K562 (cell line): ENCODE measurements at regions not wholly inside any gene's neighbourhood (a gene's known extent, or its start where the extent isn't known, plus 50 kb on each side); places are given as distances from the start of the nearest gene placed in this dataset.

Experiments used
- CHD1 ChIP-seq: fragments of 200-600 bp; sonication (generic); IDR thresholded peaks from one replicate; pipeline ENCODE4 v1.6.1; 2012; ENCODE audit warnings: mild to moderate bottlenecking, moderate library complexity, low read length, inconsistent platforms
- HEY1 ChIP-seq: fragments of 250-450 bp; sonication (Bioruptor Pico); IDR thresholded peaks from 2 replicates; pipeline ENCODE4 v1.5.0; 2020; ENCODE audit warnings: mild to moderate bottlenecking, moderate library complexity, borderline replicate concordance
- SREBF1 ChIP-seq: fragments of 150-350 bp; IDR thresholded peaks from 2 replicates; pipeline ENCODE4 v1.6.1; 2014; ENCODE audit warnings: antibody characterized with exemption, low read depth, low read length, borderline replicate concordance
- ZSCAN32 ChIP-seq: fragments of 450-650 bp; formaldehyde crosslinking; IDR thresholded peaks from 2 replicates; pipeline ENCODE4 v1.4.0; 2020; ENCODE audit warnings: mild to moderate bottlenecking, moderate library complexity
- TF ChIP-seq, protein P1 (sequence below): fragments of 450-650 bp; IDR thresholded peaks from 2 replicates; pipeline ENCODE4 v1.6.1; 2016; ENCODE audit warnings: mild to moderate bottlenecking, moderate library complexity
- TF ChIP-seq, protein P2 (sequence below), 2 experiments: fragments of 450-650 bp in 1 of 2; sonication (generic) in 1 of 2; formaldehyde crosslinking in 1 of 2; IDR thresholded peaks in 1 of 2; conservative IDR thresholded peaks in 1 of 2; 2 replicates each; pipeline versions ENCODE4 v1.6.1 to v1.8.1; 2016 to 2023; ENCODE audit warnings: mild to moderate bottlenecking in 2 of 2, moderate library complexity in 2 of 2, inconsistent platforms in 1 of 2, missing genetic modification reagents in 1 of 2
- TF ChIP-seq, protein P3 (sequence below), 2 experiments: fragments of 150-350 bp in 1 of 2; IDR thresholded peaks; 2 replicates each; pipeline ENCODE4 v1.6.1; 2012 to 2016; ENCODE audit warnings: low read depth in 2 of 2, low read length in 2 of 2, mild to moderate bottlenecking in 1 of 2, moderate library complexity in 1 of 2

DNA sequence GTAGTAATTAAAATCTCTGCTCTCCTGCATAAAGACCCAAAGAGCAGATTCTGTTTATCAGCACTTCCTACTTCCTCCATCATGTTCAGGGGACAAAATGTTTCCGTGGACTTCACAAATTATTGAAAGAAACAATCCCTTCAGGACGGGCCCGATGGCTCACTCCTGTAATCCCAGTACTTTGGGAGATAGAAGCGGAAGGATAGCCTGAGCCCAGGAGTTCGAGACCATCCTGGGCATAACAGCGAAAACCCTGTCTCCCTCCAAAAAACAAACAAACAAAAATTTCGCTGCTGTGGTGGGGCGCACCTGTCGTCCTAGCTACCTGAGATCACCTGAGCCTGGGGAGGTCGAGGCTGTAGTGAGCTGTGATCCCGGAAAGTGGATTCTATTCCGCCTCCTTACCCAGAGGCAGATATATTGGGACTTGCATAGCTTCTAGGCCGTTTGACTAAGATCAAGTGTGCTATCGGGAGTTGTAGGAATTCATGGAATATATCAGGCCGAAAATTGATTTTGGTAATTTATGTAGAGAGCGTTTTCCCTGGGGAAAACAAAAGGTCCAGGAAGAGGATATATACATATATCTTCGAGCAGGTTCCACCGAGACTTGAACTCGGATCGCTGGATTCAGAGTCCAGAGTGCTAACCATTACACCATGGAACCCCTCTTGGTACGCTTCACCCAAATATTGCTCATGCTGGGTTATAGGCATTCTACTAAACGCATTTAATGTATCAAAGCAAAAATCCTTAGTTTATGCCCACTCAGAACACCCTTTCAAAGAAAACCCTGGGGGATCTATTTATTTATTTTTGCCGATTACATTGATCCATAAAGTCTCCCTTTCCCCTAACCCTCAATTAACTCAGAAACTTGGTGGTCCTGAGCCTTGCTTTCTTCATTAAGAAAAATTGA is 74.5 kb upstream of the ZNF184 start (continued):
- TF ChIP-seq, protein P1, sequence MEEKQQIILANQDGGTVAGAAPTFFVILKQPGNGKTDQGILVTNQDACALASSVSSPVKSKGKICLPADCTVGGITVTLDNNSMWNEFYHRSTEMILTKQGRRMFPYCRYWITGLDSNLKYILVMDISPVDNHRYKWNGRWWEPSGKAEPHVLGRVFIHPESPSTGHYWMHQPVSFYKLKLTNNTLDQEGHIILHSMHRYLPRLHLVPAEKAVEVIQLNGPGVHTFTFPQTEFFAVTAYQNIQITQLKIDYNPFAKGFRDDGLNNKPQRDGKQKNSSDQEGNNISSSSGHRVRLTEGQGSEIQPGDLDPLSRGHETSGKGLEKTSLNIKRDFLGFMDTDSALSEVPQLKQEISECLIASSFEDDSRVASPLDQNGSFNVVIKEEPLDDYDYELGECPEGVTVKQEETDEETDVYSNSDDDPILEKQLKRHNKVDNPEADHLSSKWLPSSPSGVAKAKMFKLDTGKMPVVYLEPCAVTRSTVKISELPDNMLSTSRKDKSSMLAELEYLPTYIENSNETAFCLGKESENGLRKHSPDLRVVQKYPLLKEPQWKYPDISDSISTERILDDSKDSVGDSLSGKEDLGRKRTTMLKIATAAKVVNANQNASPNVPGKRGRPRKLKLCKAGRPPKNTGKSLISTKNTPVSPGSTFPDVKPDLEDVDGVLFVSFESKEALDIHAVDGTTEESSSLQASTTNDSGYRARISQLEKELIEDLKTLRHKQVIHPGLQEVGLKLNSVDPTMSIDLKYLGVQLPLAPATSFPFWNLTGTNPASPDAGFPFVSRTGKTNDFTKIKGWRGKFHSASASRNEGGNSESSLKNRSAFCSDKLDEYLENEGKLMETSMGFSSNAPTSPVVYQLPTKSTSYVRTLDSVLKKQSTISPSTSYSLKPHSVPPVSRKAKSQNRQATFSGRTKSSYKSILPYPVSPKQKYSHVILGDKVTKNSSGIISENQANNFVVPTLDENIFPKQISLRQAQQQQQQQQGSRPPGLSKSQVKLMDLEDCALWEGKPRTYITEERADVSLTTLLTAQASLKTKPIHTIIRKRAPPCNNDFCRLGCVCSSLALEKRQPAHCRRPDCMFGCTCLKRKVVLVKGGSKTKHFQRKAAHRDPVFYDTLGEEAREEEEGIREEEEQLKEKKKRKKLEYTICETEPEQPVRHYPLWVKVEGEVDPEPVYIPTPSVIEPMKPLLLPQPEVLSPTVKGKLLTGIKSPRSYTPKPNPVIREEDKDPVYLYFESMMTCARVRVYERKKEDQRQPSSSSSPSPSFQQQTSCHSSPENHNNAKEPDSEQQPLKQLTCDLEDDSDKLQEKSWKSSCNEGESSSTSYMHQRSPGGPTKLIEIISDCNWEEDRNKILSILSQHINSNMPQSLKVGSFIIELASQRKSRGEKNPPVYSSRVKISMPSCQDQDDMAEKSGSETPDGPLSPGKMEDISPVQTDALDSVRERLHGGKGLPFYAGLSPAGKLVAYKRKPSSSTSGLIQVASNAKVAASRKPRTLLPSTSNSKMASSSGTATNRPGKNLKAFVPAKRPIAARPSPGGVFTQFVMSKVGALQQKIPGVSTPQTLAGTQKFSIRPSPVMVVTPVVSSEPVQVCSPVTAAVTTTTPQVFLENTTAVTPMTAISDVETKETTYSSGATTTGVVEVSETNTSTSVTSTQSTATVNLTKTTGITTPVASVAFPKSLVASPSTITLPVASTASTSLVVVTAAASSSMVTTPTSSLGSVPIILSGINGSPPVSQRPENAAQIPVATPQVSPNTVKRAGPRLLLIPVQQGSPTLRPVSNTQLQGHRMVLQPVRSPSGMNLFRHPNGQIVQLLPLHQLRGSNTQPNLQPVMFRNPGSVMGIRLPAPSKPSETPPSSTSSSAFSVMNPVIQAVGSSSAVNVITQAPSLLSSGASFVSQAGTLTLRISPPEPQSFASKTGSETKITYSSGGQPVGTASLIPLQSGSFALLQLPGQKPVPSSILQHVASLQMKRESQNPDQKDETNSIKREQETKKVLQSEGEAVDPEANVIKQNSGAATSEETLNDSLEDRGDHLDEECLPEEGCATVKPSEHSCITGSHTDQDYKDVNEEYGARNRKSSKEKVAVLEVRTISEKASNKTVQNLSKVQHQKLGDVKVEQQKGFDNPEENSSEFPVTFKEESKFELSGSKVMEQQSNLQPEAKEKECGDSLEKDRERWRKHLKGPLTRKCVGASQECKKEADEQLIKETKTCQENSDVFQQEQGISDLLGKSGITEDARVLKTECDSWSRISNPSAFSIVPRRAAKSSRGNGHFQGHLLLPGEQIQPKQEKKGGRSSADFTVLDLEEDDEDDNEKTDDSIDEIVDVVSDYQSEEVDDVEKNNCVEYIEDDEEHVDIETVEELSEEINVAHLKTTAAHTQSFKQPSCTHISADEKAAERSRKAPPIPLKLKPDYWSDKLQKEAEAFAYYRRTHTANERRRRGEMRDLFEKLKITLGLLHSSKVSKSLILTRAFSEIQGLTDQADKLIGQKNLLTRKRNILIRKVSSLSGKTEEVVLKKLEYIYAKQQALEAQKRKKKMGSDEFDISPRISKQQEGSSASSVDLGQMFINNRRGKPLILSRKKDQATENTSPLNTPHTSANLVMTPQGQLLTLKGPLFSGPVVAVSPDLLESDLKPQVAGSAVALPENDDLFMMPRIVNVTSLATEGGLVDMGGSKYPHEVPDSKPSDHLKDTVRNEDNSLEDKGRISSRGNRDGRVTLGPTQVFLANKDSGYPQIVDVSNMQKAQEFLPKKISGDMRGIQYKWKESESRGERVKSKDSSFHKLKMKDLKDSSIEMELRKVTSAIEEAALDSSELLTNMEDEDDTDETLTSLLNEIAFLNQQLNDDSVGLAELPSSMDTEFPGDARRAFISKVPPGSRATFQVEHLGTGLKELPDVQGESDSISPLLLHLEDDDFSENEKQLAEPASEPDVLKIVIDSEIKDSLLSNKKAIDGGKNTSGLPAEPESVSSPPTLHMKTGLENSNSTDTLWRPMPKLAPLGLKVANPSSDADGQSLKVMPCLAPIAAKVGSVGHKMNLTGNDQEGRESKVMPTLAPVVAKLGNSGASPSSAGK, result no peak
- TF ChIP-seq, protein P2, sequence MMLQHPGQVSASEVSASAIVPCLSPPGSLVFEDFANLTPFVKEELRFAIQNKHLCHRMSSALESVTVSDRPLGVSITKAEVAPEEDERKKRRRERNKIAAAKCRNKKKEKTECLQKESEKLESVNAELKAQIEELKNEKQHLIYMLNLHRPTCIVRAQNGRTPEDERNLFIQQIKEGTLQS (IDR thresholded peaks at IDR 0.05), result no peak; the same call in 1 of the 2 replicates
- TF ChIP-seq, protein P2 (CRISPR knock-in tag; conservative IDR thresholded peaks at IDR 0.05), result no peak
- TF ChIP-seq, protein P3, sequence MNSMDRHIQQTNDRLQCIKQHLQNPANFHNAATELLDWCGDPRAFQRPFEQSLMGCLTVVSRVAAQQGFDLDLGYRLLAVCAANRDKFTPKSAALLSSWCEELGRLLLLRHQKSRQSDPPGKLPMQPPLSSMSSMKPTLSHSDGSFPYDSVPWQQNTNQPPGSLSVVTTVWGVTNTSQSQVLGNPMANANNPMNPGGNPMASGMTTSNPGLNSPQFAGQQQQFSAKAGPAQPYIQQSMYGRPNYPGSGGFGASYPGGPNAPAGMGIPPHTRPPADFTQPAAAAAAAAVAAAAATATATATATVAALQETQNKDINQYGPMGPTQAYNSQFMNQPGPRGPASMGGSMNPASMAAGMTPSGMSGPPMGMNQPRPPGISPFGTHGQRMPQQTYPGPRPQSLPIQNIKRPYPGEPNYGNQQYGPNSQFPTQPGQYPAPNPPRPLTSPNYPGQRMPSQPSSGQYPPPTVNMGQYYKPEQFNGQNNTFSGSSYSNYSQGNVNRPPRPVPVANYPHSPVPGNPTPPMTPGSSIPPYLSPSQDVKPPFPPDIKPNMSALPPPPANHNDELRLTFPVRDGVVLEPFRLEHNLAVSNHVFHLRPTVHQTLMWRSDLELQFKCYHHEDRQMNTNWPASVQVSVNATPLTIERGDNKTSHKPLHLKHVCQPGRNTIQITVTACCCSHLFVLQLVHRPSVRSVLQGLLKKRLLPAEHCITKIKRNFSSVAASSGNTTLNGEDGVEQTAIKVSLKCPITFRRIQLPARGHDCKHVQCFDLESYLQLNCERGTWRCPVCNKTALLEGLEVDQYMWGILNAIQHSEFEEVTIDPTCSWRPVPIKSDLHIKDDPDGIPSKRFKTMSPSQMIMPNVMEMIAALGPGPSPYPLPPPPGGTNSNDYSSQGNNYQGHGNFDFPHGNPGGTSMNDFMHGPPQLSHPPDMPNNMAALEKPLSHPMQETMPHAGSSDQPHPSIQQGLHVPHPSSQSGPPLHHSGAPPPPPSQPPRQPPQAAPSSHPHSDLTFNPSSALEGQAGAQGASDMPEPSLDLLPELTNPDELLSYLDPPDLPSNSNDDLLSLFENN (IDR thresholded peaks at IDR 0.05; ENCODE audit: low read depth in 2 of 2, low read length in 2 of 2), result no peak
- TF ChIP-seq HEY1 (CRISPR knock-in tag) (no peak), SREBF1 (no peak), CHD1 (no peak), ZSCAN32 (CRISPR knock-in tag) (no peak)
